MM.1S (cell line): ENCODE measurements at regions not wholly inside any gene's neighbourhood (a gene's known extent, or its start where the extent isn't known, plus 50 kb on each side); places are given as distances from the start of the nearest gene placed in this dataset.

Experiments
- DNase-seq: peaks from one replicate; pipeline ENCODE4 v3.0.0-alpha.2; 2015
- H2AFZ ChIP-seq: fragments of 300-600 bp; sonication (generic); 2 replicates; pipeline ENCODE4 v1.6.0; 2016; ENCODE audit warnings: antibody characterized with exemption, low read length
- H3F3A ChIP-seq: fragments of 300-600 bp; sonication (generic); 2 replicates; pipeline ENCODE4 v1.6.1; 2016; ENCODE audit warnings: mild to moderate bottlenecking, antibody characterized with exemption, low read length, moderate library complexity, mixed read lengths; ENCODE audit not compliant: insufficient read depth
- H3K27ac ChIP-seq: fragments of 300-600 bp; sonication (generic); 2 replicates; pipeline ENCODE4 v1.5.1; 2016; ENCODE audit warnings: mild to moderate bottlenecking, low read length
- H3K27me3 ChIP-seq: fragments of 300-600 bp; sonication (generic); replicated peaks from 2 replicates; pipeline ENCODE4 v1.6.0; 2016; ENCODE audit warnings: low read length; ENCODE audit not compliant: insufficient read depth
- H3K36me3 ChIP-seq: fragments of 300-600 bp; sonication (generic); replicated peaks from 2 replicates; pipeline ENCODE4 v1.6.1; 2016; ENCODE audit warnings: mild to moderate bottlenecking, low read length, mixed read lengths; ENCODE audit not compliant: insufficient read depth
- H3K4me1 ChIP-seq: fragments of 300-600 bp; sonication (generic); 2 replicates; pipeline ENCODE4 v1.6.1; 2016; ENCODE audit warnings: low read length, mixed read lengths
- H3K4me2 ChIP-seq: fragments of 300-600 bp; sonication (generic); 2 replicates; pipeline ENCODE4 v1.6.0; 2016; ENCODE audit warnings: low read depth, low read length
- H3K4me3 ChIP-seq: fragments of 300-600 bp; sonication (generic); 2 replicates; pipeline ENCODE4 v1.5.1; 2016; ENCODE audit warnings: low read length, mixed read lengths
- H3K79me2 ChIP-seq: fragments of 300-600 bp; sonication (generic); 2 replicates; pipeline ENCODE4 v1.6.1; 2016; ENCODE audit warnings: mixed run types, low read length, mixed read lengths
- H3K9ac ChIP-seq: fragments of 300-600 bp; sonication (generic); 2 replicates; pipeline ENCODE4 v1.6.1; 2016; ENCODE audit warnings: low read length, mixed read lengths
- H3K9me2 ChIP-seq: fragments of 300-600 bp; sonication (generic); replicated peaks from 2 replicates; pipeline ENCODE4 v1.6.1; 2016; ENCODE audit warnings: mild to moderate bottlenecking, low read length, mixed read lengths; ENCODE audit not compliant: insufficient read depth
- H3K9me3 ChIP-seq: fragments of 300-600 bp; sonication (generic); replicated peaks from 2 replicates; pipeline ENCODE4 v1.6.1; 2016; ENCODE audit warnings: mild to moderate bottlenecking, low read length, mixed read lengths; ENCODE audit not compliant: insufficient read depth
- H4K20me1 ChIP-seq: fragments of 300-600 bp; sonication (generic); 2 replicates; pipeline ENCODE4 v1.6.1; 2016; ENCODE audit warnings: mild to moderate bottlenecking, low read length, moderate library complexity, mixed read lengths; ENCODE audit not compliant: insufficient read depth
- EZH2 ChIP-seq: fragments of 300-600 bp; sonication (generic); optimal IDR thresholded peaks from 2 replicates; pipeline ENCODE3; 2017; ENCODE audit warnings: low read depth, mild to moderate bottlenecking, antibody characterized with exemption, low read length, mixed read lengths
- EZH2phosphoT487 ChIP-seq: fragments of 300-600 bp; sonication (generic); IDR thresholded peaks from 2 replicates; pipeline ENCODE4 v1.6.1; 2018; ENCODE audit warnings: antibody characterized with exemption, low read length
- TF ChIP-seq, protein P1 (sequence below): fragments of 300-600 bp; sonication (generic); IDR thresholded peaks from 2 replicates; pipeline ENCODE4 v1.5.1; 2016; ENCODE audit warnings: antibody characterized with exemption, low read length, mixed read lengths

DNA sequence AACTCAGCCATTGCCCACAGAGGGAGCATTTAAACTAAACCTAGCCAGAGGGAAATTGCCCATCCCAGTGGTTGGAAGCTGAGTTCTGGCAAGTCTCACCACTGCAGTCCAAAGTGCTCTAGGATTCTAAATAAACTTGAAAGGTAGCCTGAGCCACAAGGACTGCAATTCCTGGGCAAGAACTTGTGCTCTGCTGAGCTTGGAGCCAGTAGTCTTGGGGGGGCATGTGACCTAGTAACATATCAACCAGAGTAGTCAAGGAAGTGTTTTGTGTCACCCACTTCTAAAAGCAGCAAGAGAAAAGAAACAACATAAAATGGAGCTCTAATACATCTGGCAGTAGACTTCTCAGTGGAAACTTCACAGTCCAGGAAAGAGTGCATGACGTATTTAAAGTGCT lies 167.0 kb downstream of the PTH2R start:
- Histone ChIP-seq H3K4me1 (no peaks in the 10 kb centered on the region), H3K79me2 (no peaks in the 10 kb centered on the region), H4K20me1 (no peaks in the 10 kb centered on the region), H3F3A (no peaks in the 10 kb centered on the region), H3K9me2 (no peaks in the 10 kb centered on the region), H3K36me3 (no peaks in the 10 kb centered on the region), H3K4me3 (no peak overlapping the region), H3K27ac (no peak overlapping the region), H3K27me3 (no peaks in the 10 kb centered on the region), H2AFZ (no peak overlapping the region), H3K9ac (no peak overlapping the region), H3K4me2 (no peak overlapping the region), H3K9me3 (no peaks in the 10 kb centered on the region)
- no peak for TF ChIP-seq EZH2phosphoT487
- TF ChIP-seq EZH2 = no peak
- TF ChIP-seq, protein P1, sequence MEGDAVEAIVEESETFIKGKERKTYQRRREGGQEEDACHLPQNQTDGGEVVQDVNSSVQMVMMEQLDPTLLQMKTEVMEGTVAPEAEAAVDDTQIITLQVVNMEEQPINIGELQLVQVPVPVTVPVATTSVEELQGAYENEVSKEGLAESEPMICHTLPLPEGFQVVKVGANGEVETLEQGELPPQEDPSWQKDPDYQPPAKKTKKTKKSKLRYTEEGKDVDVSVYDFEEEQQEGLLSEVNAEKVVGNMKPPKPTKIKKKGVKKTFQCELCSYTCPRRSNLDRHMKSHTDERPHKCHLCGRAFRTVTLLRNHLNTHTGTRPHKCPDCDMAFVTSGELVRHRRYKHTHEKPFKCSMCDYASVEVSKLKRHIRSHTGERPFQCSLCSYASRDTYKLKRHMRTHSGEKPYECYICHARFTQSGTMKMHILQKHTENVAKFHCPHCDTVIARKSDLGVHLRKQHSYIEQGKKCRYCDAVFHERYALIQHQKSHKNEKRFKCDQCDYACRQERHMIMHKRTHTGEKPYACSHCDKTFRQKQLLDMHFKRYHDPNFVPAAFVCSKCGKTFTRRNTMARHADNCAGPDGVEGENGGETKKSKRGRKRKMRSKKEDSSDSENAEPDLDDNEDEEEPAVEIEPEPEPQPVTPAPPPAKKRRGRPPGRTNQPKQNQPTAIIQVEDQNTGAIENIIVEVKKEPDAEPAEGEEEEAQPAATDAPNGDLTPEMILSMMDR = no peak
- no peak for DNase-seq

DNA sequence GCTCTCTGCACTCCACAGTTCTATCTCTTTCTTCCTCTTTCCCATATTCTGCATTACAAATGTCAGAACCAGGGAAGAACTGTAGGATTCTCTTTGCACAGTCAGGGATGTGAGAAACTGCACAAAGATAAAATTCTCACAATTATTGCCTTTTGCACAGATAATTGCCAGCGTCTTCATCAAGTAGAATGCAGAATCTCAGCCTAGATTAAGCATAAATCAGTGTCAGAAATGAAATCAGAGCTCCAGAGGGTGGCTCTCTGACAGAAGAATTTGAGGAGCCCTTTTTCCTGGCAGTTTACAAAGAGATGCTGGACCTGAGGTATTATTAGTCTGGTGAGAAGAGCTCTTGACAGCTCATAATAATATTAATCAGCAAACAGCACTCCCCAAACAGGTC lies 173.1 kb downstream of the PTH2R start:
- no peaks in the 10 kb centered on the region for H3K9me2 ChIP-seq
- no peaks in the 10 kb centered on the region for H3F3A ChIP-seq
- no peak overlapping the region for H2AFZ ChIP-seq
- no peak for DNase-seq
- TF ChIP-seq, protein P1 = no peak
- no peak for TF ChIP-seq EZH2
- TF ChIP-seq EZH2phosphoT487 = no peak
- no peaks in the 10 kb centered on the region for H4K20me1 ChIP-seq
- H3K4me3 ChIP-seq = no peak overlapping the region
- H3K4me2 ChIP-seq = no peak overlapping the region
- no peaks in the 10 kb centered on the region for H3K9me3 ChIP-seq
- H3K27me3 ChIP-seq = no peaks in the 10 kb centered on the region
- H3K36me3 ChIP-seq = no peaks in the 10 kb centered on the region
- H3K9ac ChIP-seq = no peak overlapping the region
- H3K79me2 ChIP-seq = no peaks in the 10 kb centered on the region
- no peak overlapping the region for H3K27ac ChIP-seq
- H3K4me1 ChIP-seq = no peaks in the 10 kb centered on the region

DNA sequence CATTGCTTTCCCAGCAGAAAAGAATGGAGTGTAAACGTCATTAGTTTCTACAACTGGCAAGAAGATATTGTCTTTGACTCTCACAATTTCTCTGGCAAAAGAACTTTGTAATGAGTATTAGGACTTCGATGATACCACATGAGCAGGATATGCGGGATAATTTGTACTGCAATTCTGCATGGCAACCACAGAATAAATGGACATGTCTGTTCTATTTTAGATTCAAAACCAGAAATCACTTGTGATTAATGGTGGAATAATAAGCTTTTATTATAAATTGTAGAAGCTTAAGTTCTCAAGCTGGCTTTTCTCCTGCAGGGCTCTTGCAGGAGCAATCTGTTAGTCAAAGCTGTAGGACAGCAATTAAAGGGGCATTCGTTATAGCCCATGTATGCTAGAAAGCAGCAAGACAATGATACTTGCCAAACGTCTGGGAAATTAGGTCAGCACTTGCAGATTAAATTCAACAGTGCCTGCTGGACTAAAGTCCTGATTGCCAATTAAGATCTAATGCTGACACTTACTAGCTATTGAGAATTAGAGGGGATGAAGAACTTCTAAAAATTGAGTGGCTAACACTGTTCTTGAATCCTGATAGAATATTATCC lies 177.9 kb downstream of the PTH2R start:
- H3F3A ChIP-seq = no peaks in the 10 kb centered on the region

More for the DNA sequence above, 177.9 kb downstream of the PTH2R start:
- Histone ChIP-seq H3K79me2 (no peaks in the 10 kb centered on the region), H2AFZ (no peak overlapping the region), H3K27ac (no peak overlapping the region), H3K27me3 (no peaks in the 10 kb centered on the region), H3K4me2 (no peak overlapping the region), H3K9me2 (no peaks in the 10 kb centered on the region), H3K36me3 (no peaks in the 10 kb centered on the region), H3K9ac (no peak overlapping the region), H3K4me1 (no peaks in the 10 kb centered on the region), H4K20me1 (no peaks in the 10 kb centered on the region), H3K4me3 (no peak overlapping the region), H3K9me3 (no peaks in the 10 kb centered on the region)
- TF ChIP-seq EZH2phosphoT487 = no peak
- no peak for TF ChIP-seq EZH2
- TF ChIP-seq, protein P1 = no peak
- no peak for DNase-seq
